ENCODE measurements at regions not wholly inside any gene's neighbourhood (a gene's known extent, or its start where the extent isn't known, plus 50 kb on each side); places are given as distances from the start of the nearest gene placed in this dataset.

DNA sequence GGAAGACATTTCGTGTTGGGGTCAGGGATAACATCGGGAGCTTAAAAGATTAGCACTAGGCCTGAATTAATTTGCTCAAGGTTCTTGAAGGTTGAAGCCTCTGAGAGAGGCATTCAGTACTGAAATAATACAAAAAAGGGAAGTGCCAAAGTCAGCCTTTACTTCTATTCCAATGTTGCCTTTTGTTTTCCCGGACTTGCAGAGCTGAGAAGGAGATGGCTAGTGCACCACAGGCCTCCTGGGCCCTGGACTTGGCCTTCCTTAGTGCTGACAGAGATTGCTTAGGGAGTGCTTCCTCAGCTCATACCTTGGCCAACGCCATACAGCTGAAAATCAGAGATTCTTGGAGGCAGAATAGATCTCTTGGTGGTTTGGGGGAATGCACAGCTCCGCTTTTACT is 333.6 kb upstream of the TBL1XR1 start:
- DNase-seq (ENCODE audit: low read depth), result no peak

DNA sequence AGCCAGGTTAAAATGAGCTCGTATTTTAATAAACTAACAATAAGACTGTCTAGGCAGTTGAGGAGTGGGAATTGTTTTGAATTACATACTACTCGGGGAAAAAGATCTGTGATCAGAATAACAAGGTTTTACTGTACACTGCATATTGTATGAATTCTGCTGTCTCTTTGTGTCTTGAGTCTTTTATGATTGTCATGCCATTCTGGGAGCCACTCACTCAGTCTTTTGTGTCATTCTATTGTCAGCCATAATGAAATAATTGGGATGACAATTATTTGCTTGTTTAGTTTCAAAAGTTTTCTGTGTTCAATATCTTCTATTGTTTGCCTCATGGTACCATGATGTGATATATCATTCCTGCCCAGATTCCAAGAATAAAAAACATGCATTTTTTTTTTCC is 339.6 kb upstream of the TBL1XR1 start:
- no peak for DNase-seq (ENCODE audit: low read depth)

DNA sequence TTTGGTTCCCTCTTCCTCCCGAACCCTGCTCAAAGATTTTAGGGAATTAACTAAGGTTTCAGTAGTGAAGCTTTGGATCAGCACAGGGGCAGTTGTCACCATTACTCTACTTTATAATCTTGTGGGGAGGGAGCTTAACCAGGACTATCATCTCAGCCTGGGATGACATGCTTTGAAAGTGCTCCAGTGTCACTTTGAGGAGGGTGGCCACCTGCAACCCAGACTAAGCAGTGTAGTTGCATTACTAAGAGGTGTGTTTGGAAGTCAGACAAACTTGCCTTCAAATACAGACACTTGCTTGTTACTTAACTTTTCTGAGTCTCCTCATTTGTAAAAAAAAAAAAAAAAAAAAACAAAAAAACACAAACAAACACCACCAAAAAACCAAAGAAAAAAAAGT is 340.3 kb upstream of the TBL1XR1 start:
- DNase-seq (ENCODE audit: low read depth), result no peak

DNA sequence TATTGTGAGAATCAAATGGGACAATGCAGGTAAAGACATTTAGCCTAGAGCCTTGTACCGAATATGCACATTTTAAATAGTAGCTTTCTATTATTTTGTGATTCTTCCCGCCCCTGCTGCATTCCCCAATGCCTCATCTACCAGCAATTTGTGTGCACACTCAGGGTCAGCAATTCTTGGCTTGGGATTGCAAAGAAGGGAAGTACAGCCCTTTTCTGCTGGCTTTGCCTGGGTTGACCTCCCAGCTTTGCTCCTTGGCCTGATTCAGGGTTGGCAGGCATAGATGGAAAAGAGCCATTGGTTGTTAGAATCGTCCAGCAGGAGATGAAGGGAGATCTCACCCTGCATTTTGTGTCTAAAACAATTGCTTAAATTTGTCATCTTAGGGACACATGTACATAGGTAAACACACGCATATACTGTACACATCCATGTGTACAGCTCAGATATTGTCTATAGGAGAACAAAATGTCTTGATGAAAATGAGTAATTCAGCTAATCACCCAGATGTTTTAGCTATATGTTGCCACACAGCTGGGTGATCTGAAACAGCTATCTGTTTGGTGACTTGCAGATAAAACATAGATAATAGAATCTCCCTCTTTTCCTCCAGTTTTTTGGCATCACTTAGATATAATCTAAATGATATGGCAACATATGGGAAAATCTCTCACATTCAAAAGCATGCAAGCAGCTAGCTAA is 340.9 kb upstream of the TBL1XR1 start:
- peak; percentile 10 for DNase-seq (ENCODE audit: low read depth)

DNA sequence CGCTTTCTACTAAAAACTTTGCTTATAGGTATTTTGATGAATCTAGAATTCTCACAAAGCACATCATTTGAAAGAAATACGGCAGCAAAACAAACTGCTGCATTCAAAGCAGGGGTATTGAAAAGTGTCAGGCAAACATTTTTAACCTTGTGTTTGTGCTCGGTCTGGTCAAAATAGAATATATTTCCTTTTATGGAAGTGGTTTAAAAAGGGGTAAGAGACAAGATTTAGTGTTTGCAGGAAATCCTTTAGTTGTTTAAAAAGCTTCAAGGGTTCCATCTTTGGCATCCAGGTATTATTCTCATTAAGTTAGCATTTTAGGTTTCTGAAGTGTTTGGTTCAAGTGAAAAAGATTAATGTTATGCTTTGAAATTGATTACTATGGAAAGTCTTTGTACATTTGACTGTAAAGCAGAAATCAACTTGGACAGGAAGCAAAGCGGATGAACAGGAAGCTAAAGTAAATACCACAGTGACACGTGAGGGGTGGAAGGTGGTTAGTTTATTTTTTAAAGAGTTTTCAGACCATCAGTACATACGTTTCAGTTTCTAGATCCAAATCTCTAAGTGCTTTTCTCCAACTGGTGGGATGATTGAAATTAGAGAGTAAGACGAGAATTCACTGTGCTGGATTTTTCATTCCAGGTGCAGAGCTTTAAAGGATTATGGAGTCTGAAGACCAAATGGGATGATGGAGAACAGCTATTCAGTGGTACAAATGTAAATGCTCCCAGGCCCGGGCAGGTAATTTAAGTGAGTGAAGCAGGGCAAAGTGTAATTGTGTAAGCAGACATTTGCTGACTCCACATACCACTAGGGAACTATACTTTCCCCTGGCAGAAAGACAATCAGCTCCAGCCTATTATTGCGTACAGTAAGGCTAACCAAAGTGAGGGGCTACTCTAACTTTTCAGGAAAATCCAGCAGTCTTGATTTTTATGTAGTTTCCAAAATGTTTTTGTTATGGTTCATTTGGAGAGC is 341.8 kb upstream of the TBL1XR1 start:
- no peak for DNase-seq (ENCODE audit: low read depth)

DNA sequence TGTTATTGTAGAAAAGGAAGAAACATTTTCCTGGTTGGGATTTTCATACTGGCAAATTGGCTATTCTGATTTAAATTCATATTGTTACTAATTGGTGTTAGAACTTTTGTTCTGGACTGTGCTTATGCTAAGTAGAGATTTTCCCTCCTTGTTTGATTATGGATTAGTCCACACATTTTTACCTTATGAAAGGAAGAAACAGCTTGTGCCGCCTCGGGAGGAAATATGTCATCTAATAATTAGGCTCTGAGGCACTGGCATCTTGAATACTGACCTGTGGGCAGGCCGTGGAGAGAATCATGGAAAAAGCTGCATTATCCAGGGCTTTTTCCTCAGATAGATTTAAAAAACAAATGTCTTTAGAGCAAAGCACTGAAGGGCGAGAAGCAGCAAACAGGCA is 344.3 kb upstream of the TBL1XR1 start:
- DNase-seq (ENCODE audit: low read depth), result no peak

DNA sequence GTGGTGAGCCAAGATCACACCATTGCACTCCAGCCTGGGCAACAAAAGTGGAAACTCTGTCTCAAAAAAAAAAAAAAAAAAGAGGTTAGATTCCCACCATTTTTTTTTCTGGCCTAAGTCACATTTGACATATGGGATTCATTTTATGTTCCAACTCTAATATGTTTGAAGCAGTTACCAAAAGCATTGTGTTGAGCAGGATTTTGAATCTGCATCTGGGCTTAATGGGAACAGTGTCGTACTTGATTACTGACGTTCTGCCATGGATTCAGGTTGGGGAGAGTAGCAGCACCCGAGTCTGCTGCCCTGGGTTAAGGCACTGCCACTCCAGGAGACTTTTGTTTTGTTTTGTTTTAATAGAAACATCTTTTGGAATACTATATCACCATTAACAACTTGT is 348.7 kb upstream of the TBL1XR1 start:
- no peak for DNase-seq (ENCODE audit: low read depth)

DNA sequence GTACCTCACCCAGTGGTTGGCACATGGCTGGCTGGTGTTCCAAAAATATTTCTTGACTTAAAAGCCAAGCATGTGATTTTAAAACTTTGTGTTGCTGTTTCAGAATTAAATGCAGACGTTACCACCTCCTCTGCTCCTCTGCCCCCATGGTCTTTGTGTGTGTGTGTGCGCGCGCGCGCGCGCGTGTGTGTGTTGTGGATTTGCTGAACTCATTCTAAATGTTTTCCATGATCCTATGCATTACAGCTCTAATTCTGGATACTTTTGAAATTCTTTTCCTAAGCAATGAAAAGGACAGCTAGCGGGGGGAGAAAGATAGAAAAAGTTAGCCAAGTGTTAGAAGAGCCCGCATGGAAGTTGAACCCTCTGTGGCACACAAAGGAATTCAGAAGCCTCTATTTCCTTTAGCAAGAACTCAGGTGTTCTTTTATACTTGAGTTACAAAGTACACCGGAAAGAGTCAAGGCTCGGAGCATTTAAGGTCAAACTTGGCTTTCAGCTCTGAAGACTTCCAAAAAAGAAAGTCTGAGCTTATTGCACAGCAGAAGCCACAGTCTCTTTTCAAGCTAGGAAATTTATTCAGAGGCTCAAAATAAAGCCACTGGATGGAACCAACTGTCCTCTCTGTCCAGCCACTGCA is 350.5 kb upstream of the TBL1XR1 start:
- no peak for DNase-seq (ENCODE audit: low read depth)

DNA sequence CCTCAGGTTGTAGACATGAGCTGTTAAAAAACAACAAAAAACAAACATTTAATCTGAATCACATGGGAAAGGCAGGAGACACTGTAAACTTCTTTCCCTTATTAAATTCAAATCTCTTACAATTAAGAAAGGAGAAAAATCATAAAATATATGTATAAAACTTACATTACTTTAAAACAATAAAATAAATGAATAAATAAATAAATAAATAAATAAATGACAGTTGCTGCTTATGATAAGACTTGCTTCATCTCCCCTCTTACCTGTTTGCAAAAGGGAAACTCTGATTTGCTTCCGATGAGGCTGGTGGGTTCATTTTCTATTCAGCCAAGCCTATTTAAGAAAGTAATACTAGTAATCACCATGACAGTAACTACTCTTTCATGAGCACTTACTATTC is 353.4 kb upstream of the TBL1XR1 start:
- DNase-seq (ENCODE audit: low read depth), result no peak

DNA sequence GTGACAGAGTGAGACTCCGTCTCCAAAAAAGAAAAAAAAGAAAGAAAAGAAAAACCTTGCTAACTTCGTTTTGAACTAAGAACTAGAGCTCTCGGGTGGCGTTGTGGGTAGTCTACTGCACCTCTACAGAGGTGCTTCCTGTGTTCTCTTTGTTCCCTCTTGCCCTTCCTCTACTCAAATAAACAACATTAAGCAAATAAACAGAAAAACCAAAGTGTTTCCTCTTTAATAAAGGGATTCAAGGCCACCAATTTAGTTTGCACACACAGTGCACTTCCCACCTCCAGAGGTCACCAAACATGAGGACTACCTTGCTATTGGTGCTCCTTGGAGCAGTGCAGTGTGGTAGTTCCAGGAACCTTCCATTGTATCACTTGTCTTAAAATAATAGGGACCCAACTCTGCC is 354.2 kb upstream of the TBL1XR1 start:
- no peak for DNase-seq (ENCODE audit: low read depth)

DNA sequence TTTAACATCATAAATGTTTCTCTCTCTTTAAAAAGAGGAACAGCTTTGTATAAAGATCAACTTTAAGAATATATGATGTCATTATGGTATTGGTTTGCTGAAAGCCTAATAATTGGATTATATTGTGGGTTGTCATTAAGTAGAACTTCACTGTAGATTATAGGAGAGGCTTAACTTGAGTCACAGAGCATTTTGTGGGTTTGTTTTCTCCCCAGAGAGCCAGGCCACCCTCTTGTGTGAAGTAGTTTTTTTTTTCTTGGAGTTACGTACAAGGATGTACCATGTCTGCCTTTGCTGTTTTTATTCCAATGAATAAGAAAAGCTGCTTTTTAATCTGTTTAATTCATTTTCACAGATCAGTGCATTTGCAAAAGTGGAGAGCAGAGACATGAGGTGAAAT is 354.8 kb upstream of the TBL1XR1 start:
- DNase-seq (ENCODE audit: low read depth), result no peak

DNA sequence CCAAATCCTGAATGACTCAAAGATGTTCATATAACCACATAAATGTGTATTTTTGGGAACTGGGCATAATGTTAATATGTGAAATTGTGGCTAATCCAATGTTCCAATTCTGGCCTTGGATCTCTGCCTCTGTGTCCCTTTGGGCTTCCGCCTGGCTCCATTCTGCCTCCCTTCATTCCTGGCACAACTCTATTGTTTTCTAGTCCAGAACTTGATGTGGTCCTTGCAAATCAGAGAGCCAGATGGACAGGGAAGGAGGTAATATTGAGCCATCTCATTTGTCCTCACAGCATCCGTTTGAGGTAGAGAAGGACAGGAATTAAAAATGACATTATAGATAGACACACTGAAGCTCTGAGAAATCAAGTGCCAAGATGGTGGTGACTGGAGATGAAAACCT is 355.7 kb upstream of the TBL1XR1 start:
- DNase-seq (ENCODE audit: low read depth), result no peak

DNA sequence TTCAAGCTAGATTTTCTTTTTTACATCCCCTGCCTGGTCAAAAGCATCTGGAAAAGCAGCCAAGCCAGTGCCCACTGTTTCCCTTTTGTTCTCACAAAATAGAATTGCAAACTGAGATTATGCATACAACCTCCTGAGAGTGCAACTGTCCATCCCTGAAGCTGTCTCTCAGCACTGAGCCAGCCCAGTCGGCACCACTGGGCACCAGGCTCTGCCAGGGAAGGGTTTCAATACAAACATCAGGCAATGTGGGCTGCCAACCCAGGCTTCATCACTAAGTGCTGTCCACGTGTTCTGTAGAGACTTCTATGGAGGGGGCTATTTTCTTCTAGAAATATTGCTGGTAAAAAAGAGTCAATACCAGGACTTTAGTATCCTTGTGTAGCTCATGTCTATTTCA is 356.3 kb upstream of the TBL1XR1 start:
- DNase-seq (ENCODE audit: low read depth), result no peak

DNA sequence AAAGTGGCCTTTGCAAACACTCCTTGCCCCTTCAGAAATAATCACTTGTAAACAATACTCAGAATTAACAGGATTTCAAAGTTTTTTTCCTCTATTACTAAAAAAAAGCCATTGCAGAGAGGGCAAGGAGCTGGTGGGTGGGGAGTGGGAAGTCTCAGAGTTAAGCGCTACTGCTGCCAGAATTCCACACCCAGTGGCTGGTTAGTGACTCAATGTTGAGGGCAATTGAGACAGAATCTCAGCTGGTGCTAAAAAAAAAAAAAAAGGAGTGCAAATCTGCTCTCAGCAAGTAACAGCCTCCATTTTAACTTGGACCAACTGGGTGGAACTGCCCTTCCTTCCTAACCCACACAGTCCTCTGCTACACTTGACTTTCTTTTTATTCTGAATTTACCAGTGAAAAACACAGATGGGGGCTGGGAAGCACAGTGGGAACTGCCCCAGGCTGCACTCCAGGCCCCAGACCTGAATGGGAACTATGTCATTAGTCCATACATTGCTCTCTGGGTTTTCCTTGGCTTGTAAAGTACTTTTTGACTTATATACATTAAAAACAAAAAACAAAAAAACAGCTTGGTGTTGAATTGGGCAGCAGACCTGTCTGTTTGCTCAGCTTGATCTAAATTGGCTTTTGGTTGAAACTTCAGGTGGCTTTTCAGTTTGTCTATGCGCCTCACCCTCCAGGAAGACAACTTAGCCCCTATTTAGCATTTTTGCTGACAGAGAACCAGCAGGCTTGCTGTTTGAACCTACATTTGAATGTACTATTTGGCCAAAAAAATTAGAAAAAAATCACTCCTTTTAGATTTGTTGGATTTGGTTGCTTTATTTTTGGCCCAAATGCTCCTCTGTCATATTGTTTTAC is 357.8 kb upstream of the TBL1XR1 start:
- DNase-seq (ENCODE audit: low read depth), result peak; percentile 79

DNA sequence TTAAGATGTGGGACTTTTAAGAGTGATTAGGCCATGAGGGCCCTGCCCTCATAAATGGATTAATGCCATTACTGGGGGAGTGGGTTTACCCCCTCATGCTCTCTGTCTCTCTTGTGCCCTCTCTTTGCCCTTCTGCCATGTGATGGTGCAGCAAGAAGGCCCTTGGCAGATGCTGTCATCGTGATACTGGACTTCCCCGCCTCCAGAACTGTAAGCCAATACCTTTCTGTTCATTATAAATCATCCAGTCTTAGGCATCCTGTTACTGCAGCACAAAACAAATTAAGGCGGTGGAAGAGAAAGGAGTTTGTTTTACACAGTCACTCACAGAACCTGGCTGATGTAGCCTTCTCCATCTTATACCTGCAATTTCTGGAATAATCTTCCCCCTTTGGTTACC is 360.3 kb upstream of the TBL1XR1 start:
- DNase-seq (ENCODE audit: low read depth), result no peak

DNA sequence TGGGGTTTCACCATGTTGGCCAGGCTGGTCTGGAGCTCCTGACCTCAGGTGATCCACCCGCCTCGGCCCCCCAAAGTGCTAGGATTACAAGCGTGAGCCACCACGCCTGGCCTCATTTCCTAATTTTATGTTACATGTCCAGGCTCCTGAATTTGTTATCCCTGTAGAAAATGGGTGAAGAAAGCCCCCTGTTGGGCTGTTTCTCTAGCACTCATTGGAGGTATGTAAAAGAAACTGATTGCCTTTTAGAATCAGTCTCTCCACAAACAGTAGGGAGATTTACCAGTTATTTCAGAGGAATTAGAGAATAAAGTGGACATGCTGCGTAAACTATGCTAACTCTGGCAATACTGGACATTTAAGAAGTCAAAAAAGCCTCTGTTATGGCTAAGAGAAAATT is 364.1 kb upstream of the TBL1XR1 start:
- no peak for DNase-seq (ENCODE audit: low read depth)

DNA sequence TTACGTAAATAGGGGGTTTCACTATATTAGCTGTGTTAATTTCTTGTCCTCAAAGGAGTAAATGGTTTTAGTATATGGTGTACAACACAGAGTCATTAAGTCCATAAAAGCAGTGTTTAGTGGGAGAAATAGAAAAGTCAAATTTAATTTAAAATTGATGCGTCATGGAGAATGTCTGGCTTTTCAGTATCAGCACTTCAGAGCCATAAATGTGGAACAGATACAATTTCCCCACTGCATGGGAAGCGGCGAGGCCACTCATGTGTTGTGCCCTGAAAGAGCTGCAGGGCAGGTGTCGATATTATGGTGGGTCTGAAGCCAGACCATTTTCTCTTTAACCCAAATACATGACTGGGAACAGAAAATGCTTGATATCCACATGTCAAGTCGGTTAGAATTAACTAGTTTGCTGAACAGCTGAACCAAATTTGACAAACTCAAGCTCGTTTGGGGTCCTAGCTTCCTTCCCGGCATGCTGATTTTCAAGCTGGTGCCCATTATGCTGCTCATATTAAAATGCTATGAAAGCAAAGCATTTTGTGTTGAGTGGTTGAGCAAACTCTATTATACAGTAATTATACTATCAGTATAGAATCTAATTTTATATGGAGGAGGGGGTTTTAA is 364.6 kb upstream of the TBL1XR1 start:
- no peak for DNase-seq (ENCODE audit: low read depth)

DNA sequence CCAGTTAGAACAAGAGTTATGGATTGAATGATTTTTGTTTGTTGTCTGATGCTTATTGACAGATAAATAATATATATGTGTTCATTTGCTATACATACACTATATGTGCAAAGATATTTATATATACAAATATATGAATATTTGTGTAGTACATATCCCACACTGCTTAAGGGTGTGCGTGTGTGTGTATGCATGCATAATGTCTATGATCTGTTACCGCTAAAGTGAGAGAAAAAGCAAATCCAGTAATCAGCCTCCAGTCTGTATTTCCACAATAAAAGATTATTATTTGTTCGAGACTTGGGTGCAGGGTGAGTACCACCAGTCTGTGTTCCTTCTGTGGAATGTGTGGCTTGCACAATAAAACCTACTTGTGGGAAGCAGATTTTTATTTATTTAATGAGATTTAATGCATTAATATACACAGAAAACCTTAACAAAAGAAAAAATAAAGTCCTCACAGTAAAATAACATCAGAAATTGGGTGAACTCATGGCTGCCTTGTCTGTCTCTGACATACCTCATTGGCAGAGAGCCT is 366.0 kb upstream of the TBL1XR1 start:
- DNase-seq (ENCODE audit: low read depth), result no peak

DNA sequence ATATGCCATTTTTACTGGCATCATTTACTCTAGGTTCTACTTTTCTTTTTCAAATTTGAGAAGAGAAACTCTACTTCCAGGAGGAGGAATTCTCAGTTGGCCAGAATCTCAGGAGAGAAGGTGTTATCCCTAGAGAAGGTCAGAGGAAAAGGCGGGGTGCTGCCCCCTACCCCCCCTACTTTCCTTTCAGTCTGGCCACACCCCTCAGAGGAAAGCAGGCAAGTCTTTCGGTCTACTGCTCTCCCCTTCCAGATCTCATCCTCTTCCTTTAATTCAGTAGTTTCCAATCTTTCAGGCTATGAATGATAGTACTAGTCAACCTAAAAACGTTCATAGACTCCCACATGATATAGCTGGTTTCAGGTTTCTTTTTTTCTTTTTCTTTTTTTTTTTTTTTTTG is 366.5 kb upstream of the TBL1XR1 start:
- no peak for DNase-seq (ENCODE audit: low read depth)

DNA sequence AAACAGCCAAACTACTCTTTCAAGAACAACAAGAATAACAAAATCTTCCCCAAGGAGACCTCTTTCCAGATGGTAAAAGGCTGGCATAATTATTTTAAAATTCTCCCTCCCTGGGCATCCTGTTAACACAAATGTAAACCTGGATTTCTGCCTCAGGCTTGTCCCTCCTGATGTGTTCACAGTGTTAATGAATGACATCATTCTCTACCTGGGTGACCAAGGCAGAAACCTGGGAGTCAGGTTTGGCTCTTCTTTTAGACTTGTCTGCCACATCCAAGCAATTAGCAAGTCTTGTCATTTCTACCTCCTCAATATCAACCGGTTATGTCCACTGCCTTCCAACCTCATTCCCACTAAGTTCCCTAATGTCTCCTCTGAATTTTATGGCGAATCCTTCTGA is 368.7 kb upstream of the TBL1XR1 start:
- no peak for DNase-seq (ENCODE audit: low read depth)

DNA sequence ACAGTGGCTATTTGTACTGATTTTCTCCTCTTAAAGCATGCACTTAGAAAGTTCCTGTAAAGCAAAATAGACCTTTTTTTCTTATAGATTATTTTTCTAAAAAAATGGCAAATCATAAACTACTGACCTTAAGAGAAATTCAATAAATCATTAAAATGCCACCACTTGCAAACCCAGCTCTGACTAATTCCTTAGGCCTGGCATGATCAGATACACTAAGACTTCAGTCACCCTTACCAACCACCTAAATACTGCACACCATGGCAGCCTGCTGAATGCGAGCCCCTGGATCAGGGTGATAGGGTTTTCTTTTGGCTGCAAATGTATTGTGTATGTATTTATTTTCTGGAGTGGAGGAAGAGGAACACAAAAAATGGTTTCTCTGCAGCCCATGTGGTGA is 370.6 kb upstream of the TBL1XR1 start:
- peak; percentile 15 for DNase-seq (ENCODE audit: low read depth)

Measured in Daoy (cell line).